Activated T-helper 1 cell treated with anti-CD3 and anti-CD28 coated beads, Interleukin-12 subunit alpha, Interleukin-12 subunit beta, Interleukin-2, Interleukin-4 antibody, amounts not matched to agents 30 ng/mL and 10 ng/mL and 1 ng/mL, durations not matched to agents 14 hours and 24 hours and 36 hours (primary cell): ENCODE measurements at regions not wholly inside any gene's neighbourhood (a gene's known extent, or its start where the extent isn't known, plus 50 kb on each side); places are given as distances from the start of the nearest gene placed in this dataset.
"Not testable (repeated sequence)": the region's sequence is repeated elsewhere in the genome, so short reads cannot be mapped to it uniquely, and the experiment has no call there.

Experiments
- DNase-seq: peaks from one replicate; pipeline ENCODE4 v3.0.0; 2021; ENCODE audit warnings: low spot score
- H3K27ac Mint-ChIP-seq: one replicate; pipeline ENCODE4 v1.8.0; 2021; ENCODE audit warnings: mild to moderate bottlenecking, mixed read lengths
- H3K27me3 Mint-ChIP-seq: one replicate; pipeline ENCODE4 v1.8.0; 2022; ENCODE audit warnings: mild to moderate bottlenecking, moderate library complexity, mixed read lengths; ENCODE audit not compliant: insufficient read depth
- H3K36me3 Mint-ChIP-seq: one replicate; pipeline ENCODE4 v1.8.0; 2021; ENCODE audit warnings: low read depth, mixed read lengths
- H3K4me1 Mint-ChIP-seq: one replicate; pipeline ENCODE4 v1.8.0; 2021; ENCODE audit warnings: low read depth, mixed read lengths
- H3K4me3 Mint-ChIP-seq: one replicate; pipeline ENCODE4 v1.8.0; 2021; ENCODE audit warnings: mild to moderate bottlenecking, moderate library complexity, mixed read lengths
- H3K9me3 Mint-ChIP-seq: one replicate; pipeline ENCODE4 v1.8.0; 2021; ENCODE audit warnings: mixed read lengths
- intact Hi-C: fragments of 100-400 bp; cut with micrococcal nuclease; formaldehyde crosslinking; loops from one replicate; pipeline ENCODE4 v1.15.1; 2024

- DNase-seq, H3K4me3 Mint-ChIP-seq, H3K9me3 Mint-ChIP-seq, H3K27ac Mint-ChIP-seq, H3K36me3 Mint-ChIP-seq, H3K27me3 Mint-ChIP-seq, H3K4me1 Mint-ChIP-seq, intact Hi-C loops: not testable (repeated sequence)
Observed at GRCh38 chr11:33986597-33987501, 64.7 kb upstream of the CAPRIN1 start.

GRCh38 chr11:33984682-33985389 lies 66.7 kb upstream of the CAPRIN1 start:
- intact Hi-C loops = no loop called here
- DNase-seq = no peak
- H3K9me3 Mint-ChIP-seq = no peaks in the 10 kb centered on the region
- H3K27me3 Mint-ChIP-seq = peaks cover 10% of the 10 kb centered on the region
- no peak overlapping the region for H3K27ac Mint-ChIP-seq
- no peak overlapping the region for H3K4me3 Mint-ChIP-seq
- no peaks in the 10 kb centered on the region for H3K4me1 Mint-ChIP-seq
- H3K36me3 Mint-ChIP-seq = no peaks in the 10 kb centered on the region

- H3K4me1 Mint-ChIP-seq = no peaks in the 10 kb centered on the region
- H3K27ac Mint-ChIP-seq = no peak overlapping the region
- intact Hi-C loops = no loop called here
- no peaks in the 10 kb centered on the region for H3K36me3 Mint-ChIP-seq
- H3K27me3 Mint-ChIP-seq = peaks cover 13% of the 10 kb centered on the region
- no peak overlapping the region for H3K4me3 Mint-ChIP-seq
- DNase-seq = no peak
- no peaks in the 10 kb centered on the region for H3K9me3 Mint-ChIP-seq
Observed at GRCh38 chr11:33982661-33983060, 68.9 kb upstream of the CAPRIN1 start.

GRCh38 chr11:33980897-33981296 lies 70.6 kb upstream of the CAPRIN1 start:
- H3K36me3 Mint-ChIP-seq = no peaks in the 10 kb centered on the region
- H3K4me1 Mint-ChIP-seq = no peaks in the 10 kb centered on the region
- no peak overlapping the region for H3K4me3 Mint-ChIP-seq
- DNase-seq = no peak
- no peaks in the 10 kb centered on the region for H3K9me3 Mint-ChIP-seq
- H3K27me3 Mint-ChIP-seq = peaks cover 13% of the 10 kb centered on the region
- H3K27ac Mint-ChIP-seq = no peak overlapping the region
- intact Hi-C loops = no loop called here

- H3K27me3 Mint-ChIP-seq = peaks cover 10% of the 10 kb centered on the region
- H3K4me3 Mint-ChIP-seq = no peak overlapping the region
- no peak for DNase-seq
- H3K36me3 Mint-ChIP-seq = no peaks in the 10 kb centered on the region
- H3K4me1 Mint-ChIP-seq = no peaks in the 10 kb centered on the region
- no peaks in the 10 kb centered on the region for H3K9me3 Mint-ChIP-seq
- intact Hi-C loops = no loop called here
- no peak overlapping the region for H3K27ac Mint-ChIP-seq
Observed at GRCh38 chr11:33978376-33978775, 73.2 kb upstream of the CAPRIN1 start.

- no peak overlapping the region for H3K27ac Mint-ChIP-seq
- H3K36me3 Mint-ChIP-seq = no peaks in the 10 kb centered on the region
- DNase-seq = no peak
- intact Hi-C loops = no loop called here
- H3K4me3 Mint-ChIP-seq = no peak overlapping the region
- no peaks in the 10 kb centered on the region for H3K4me1 Mint-ChIP-seq
- H3K27me3 Mint-ChIP-seq = peaks cover 11% of the 10 kb centered on the region
- no peaks in the 10 kb centered on the region for H3K9me3 Mint-ChIP-seq
Observed at GRCh38 chr11:33977676-33978075, 73.9 kb upstream of the CAPRIN1 start.

- DNase-seq = no peak
- Mint-ChIP-seq H3K27me3 (peaks cover 11% of the 10 kb centered on the region), H3K36me3 (no peaks in the 10 kb centered on the region), H3K27ac (no peak overlapping the region), H3K9me3 (no peaks in the 10 kb centered on the region), H3K4me3 (no peak overlapping the region), H3K4me1 (no peaks in the 10 kb centered on the region)
- intact Hi-C loops = no loop called here
Observed at GRCh38 chr11:33976495-33977199, 74.9 kb upstream of the CAPRIN1 start.

- H3K27ac Mint-ChIP-seq = no peak overlapping the region
- peaks cover 5% of the 10 kb centered on the region for H3K27me3 Mint-ChIP-seq
Observed at GRCh38 chr11:33974804-33975203, 76.7 kb upstream of the CAPRIN1 start.

GRCh38 chr11:33971530-33971929 lies 79.7 kb upstream of the LMO2 start:
- H3K9me3 Mint-ChIP-seq, H3K4me1 Mint-ChIP-seq, H3K36me3 Mint-ChIP-seq, DNase-seq, H3K4me3 Mint-ChIP-seq, H3K27ac Mint-ChIP-seq: not testable (repeated sequence)
- intact Hi-C loops = loop anchor here (1.0 kb wide), 1 partner anchor 113 kb away; no protein-coding TSS in a partner anchor
- peaks cover 12% of the 10 kb centered on the region for H3K27me3 Mint-ChIP-seq

More at GRCh38 chr11:33974804-33975203, 76.7 kb upstream of the CAPRIN1 start:
- intact Hi-C loops = no loop called here
- Mint-ChIP-seq H3K4me3 (no peak overlapping the region), H3K36me3 (no peaks in the 10 kb centered on the region), H3K9me3 (no peaks in the 10 kb centered on the region), H3K4me1 (no peaks in the 10 kb centered on the region)
- no peak for DNase-seq

GRCh38 chr11:33970984-33971466 lies 79.1 kb upstream of the LMO2 start:
- Mint-ChIP-seq H3K36me3 (no peaks in the 10 kb centered on the region), H3K4me1 (no peaks in the 10 kb centered on the region), H3K9me3 (no peaks in the 10 kb centered on the region), H3K27me3 (peaks cover 12% of the 10 kb centered on the region), H3K27ac (no peak overlapping the region), H3K4me3 (no peak overlapping the region)
- DNase-seq = no peak
- intact Hi-C loops = loop anchor here (1.0 kb wide), 2 partner anchors 113 to 163 kb away; no protein-coding TSS in a partner anchor

GRCh38 chr11:33967451-33967850 lies 75.6 kb upstream of the LMO2 start:
- intact Hi-C loops = no loop called here
- no peaks in the 10 kb centered on the region for H3K4me1 Mint-ChIP-seq
- DNase-seq = no peak
- H3K9me3 Mint-ChIP-seq = no peaks in the 10 kb centered on the region
- H3K36me3 Mint-ChIP-seq = no peaks in the 10 kb centered on the region
- peaks cover 12% of the 10 kb centered on the region for H3K27me3 Mint-ChIP-seq
- H3K4me3 Mint-ChIP-seq = no peak overlapping the region
- H3K27ac Mint-ChIP-seq = no peak overlapping the region

- Mint-ChIP-seq H3K27ac (no peak overlapping the region), H3K27me3 (peaks cover 21% of the 10 kb centered on the region), H3K9me3 (no peaks in the 10 kb centered on the region), H3K4me3 (no peak overlapping the region), H3K4me1 (no peaks in the 10 kb centered on the region), H3K36me3 (no peaks in the 10 kb centered on the region)
- DNase-seq = no peak
- intact Hi-C loops = no loop called here
Observed at GRCh38 chr11:33965032-33965431, 73.2 kb upstream of the LMO2 start.
